ENCODE measurements at regions not wholly inside any gene's neighbourhood (a gene's known extent, or its start where the extent isn't known, plus 50 kb on each side); places are given as distances from the start of the nearest gene placed in this dataset.

- Histone ChIP-seq H3K4me1 (ENCODE audit: insufficient read depth, low read length, poor library complexity, severe bottlenecking) (peaks cover 4% of the 10 kb centered on the region), H3K9me2 (replicated peaks; ENCODE audit: low read depth, low read length) (no peaks in the 10 kb centered on the region), H2AFZ (ENCODE audit: low read length) (no peak overlapping the region), H3K9ac (ENCODE audit: low read depth, low read length, poor library complexity, severe bottlenecking) (no peak overlapping the region), H3K79me2 (ENCODE audit: insufficient read depth, low read length) (no peaks in the 10 kb centered on the region), H3K4me3 (ENCODE audit: low read length, poor library complexity, severe bottlenecking) (no peak overlapping the region), H3K27me3 (ENCODE audit: insufficient read depth, low read length, poor library complexity, severe bottlenecking) (no peaks in the 10 kb centered on the region), H3K36me3 (ENCODE audit: insufficient read depth, low read length) (no peaks in the 10 kb centered on the region), H4K20me1 (ENCODE audit: insufficient read depth, low read length, poor library complexity, severe bottlenecking) (no peaks in the 10 kb centered on the region), H3F3A (ENCODE audit: low read depth) (no peaks in the 10 kb centered on the region), H3K9me3 (ENCODE audit: insufficient read depth, low read depth, low read length) (no peaks in the 10 kb centered on the region), H3K4me2 (ENCODE audit: low read depth, low read length, poor library complexity, severe bottlenecking) (no peak overlapping the region)
- no peak for TF ChIP-seq CTCF (conservative IDR thresholded peaks at IDR 0.05; ENCODE audit: low read length)
- TF ChIP-seq EZH2phosphoT487 (IDR thresholded peaks at IDR 0.05; ENCODE audit: borderline replicate concordance) = no peak
Observed at GRCh38 chr2:207226243-207226642, 60.5 kb upstream of the KLF7 start.

GRCh38 chr2:207226671-207227061 is 60.9 kb upstream of the KLF7 start:
- TF ChIP-seq EZH2phosphoT487 (IDR thresholded peaks at IDR 0.05; ENCODE audit: borderline replicate concordance) = no peak
- no peak for TF ChIP-seq CTCF (conservative IDR thresholded peaks at IDR 0.05; ENCODE audit: low read length)
- Histone ChIP-seq H3K27me3 (ENCODE audit: insufficient read depth, low read length, poor library complexity, severe bottlenecking) (no peaks in the 10 kb centered on the region), H3K4me2 (ENCODE audit: low read depth, low read length, poor library complexity, severe bottlenecking) (no peak overlapping the region), H3K79me2 (ENCODE audit: insufficient read depth, low read length) (no peaks in the 10 kb centered on the region), H4K20me1 (ENCODE audit: insufficient read depth, low read length, poor library complexity, severe bottlenecking) (no peaks in the 10 kb centered on the region), H3K9me3 (ENCODE audit: insufficient read depth, low read depth, low read length) (no peaks in the 10 kb centered on the region), H3K9ac (ENCODE audit: low read depth, low read length, poor library complexity, severe bottlenecking) (no peak overlapping the region), H3K4me1 (ENCODE audit: insufficient read depth, low read length, poor library complexity, severe bottlenecking) (peaks cover 7% of the 10 kb centered on the region), H3K9me2 (replicated peaks; ENCODE audit: low read depth, low read length) (no peaks in the 10 kb centered on the region), H3K4me3 (ENCODE audit: low read length, poor library complexity, severe bottlenecking) (no peak overlapping the region), H3F3A (ENCODE audit: low read depth) (no peaks in the 10 kb centered on the region), H2AFZ (ENCODE audit: low read length) (no peak overlapping the region), H3K36me3 (ENCODE audit: insufficient read depth, low read length) (no peaks in the 10 kb centered on the region)

DNA sequence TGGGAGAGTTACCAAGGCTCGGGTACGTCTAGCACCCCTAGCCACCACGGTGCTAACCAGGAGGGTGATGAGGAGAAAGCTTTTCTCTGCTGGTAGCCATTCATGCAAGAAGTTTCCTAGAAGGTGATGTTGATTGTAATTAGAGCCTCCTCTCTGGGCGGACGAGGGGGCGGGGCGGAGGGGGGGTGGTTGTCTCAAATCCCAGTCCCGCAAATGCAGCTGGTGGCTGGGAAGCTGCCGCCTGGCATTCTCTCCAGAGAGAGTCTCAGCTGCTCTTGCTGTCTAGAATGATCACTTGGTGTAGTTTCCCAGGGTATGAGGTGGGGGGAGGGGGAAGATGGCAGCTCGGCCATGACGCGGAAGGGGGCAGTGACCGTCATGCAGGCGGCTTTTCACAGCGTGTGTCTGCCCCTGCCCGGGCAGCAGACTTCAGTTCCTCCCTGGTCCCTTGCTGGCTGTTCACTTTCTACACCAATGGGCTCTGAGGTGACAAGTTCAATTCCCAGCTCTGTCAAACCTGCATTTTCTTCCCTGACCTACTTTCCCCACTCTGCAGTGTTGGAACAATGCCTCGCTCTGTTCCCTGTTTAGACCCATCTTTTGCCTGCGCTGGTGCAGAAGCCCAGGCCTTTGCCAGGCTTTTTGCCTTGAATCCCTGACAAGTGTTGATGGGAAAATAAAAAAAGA is 61.5 kb upstream of the KLF7 start:
- H3K9me2 ChIP-seq (replicated peaks; ENCODE audit: low read depth, low read length) = no peaks in the 10 kb centered on the region
- H3K4me2 ChIP-seq (ENCODE audit: low read depth, low read length, poor library complexity, severe bottlenecking) = no peak overlapping the region
- no peaks in the 10 kb centered on the region for H3F3A ChIP-seq (ENCODE audit: low read depth)
- TF ChIP-seq CTCF (conservative IDR thresholded peaks at IDR 0.05; ENCODE audit: low read length) (no peak), EZH2phosphoT487 (IDR thresholded peaks at IDR 0.05; ENCODE audit: borderline replicate concordance) (no peak)
- no peak overlapping the region for H2AFZ ChIP-seq (ENCODE audit: low read length)
- no peaks in the 10 kb centered on the region for H3K36me3 ChIP-seq (ENCODE audit: insufficient read depth, low read length)
- no peaks in the 10 kb centered on the region for H4K20me1 ChIP-seq (ENCODE audit: insufficient read depth, low read length, poor library complexity, severe bottlenecking)
- H3K4me3 ChIP-seq (ENCODE audit: low read length, poor library complexity, severe bottlenecking) = no peak overlapping the region
- no peak overlapping the region for H3K9ac ChIP-seq (ENCODE audit: low read depth, low read length, poor library complexity, severe bottlenecking)
- no peaks in the 10 kb centered on the region for H3K9me3 ChIP-seq (ENCODE audit: insufficient read depth, low read depth, low read length)
- no peaks in the 10 kb centered on the region for H3K79me2 ChIP-seq (ENCODE audit: insufficient read depth, low read length)
- H3K4me1 ChIP-seq (ENCODE audit: insufficient read depth, low read length, poor library complexity, severe bottlenecking) = peaks cover 7% of the 10 kb centered on the region
- no peaks in the 10 kb centered on the region for H3K27me3 ChIP-seq (ENCODE audit: insufficient read depth, low read length, poor library complexity, severe bottlenecking)

Data from Loucy (cell line).